Colonic mucosa (tissue), 4 donors: ENCODE measurements at regions not wholly inside any gene's neighbourhood (a gene's known extent, or its start where the extent isn't known, plus 50 kb on each side); places are given as distances from the start of the nearest gene placed in this dataset.
"Not testable (repeated sequence)": the region's sequence is repeated elsewhere in the genome, so short reads cannot be mapped to it uniquely, and the experiment has no call there.

Source experiments
- DNase-seq: peaks from one replicate; pipeline ENCODE4 v3.0.0-alpha.2; 2020
- H3K27ac ChIP-seq: fragments of 200-600 bp; one replicate; pipeline ENCODE4 v1.8.0; 2021
- H3K27me3 ChIP-seq: fragments of 200-600 bp; one replicate; pipeline ENCODE4 v1.8.0; 2021
- H3K36me3 ChIP-seq: fragments of 200-600 bp; one replicate; pipeline ENCODE4 v1.8.0; 2021
- H3K4me1 ChIP-seq: fragments of 200-600 bp; one replicate; pipeline ENCODE4 v1.8.0; 2021; ENCODE audit warnings: mild to moderate bottlenecking
- H3K4me3 ChIP-seq: fragments of 200-600 bp; one replicate; pipeline ENCODE4 v1.8.0; 2021
- H3K9ac ChIP-seq, 2 donors: one replicate each; pipeline ENCODE4 v1.7.0; 2013; ENCODE audit warnings: control low read depth in 2 of 2, low read depth in 2 of 2, low read length in 2 of 2
- H3K9me3 ChIP-seq: fragments of 200-600 bp; one replicate; pipeline ENCODE4 v1.8.0; 2021
- CTCF ChIP-seq: fragments of 200-600 bp; IDR thresholded peaks from one replicate; pipeline ENCODE4 v1.8.0; 2022; ENCODE audit warnings: antibody characterized with exemption, mild to moderate bottlenecking
- intact Hi-C: fragments of 100-400 bp; cut with DNase I; formaldehyde crosslinking; loops from one replicate; pipeline ENCODE4 v1.14.1; 2022
- donor health status: healthy.
- donor health status: DM: no; HTN: no; CAD: no.
- donor health status: DM: no; HTN: no; CAD: no.

- Histone ChIP-seq H3K36me3 (no peaks in the 10 kb centered on the region), H3K27me3 (no peaks in the 10 kb centered on the region), H3K27ac (no peak overlapping the region), H3K4me3 (no peak overlapping the region), H3K9ac (no peak overlapping the region), H3K4me1 (no peaks in the 10 kb centered on the region), H3K9me3 (no peaks in the 10 kb centered on the region)
- no peak for TF ChIP-seq CTCF
- DNase-seq: no peak
- intact Hi-C loops: no loop called here
Observed at GRCh38 chr15:81795899-81796298, 249.9 kb downstream of the MEX3B start.

GRCh38 chr15:81792646-81793045 lies 253.2 kb downstream of the MEX3B start:
- Histone ChIP-seq H3K4me1 (no peaks in the 10 kb centered on the region), H3K27me3 (no peaks in the 10 kb centered on the region), H3K36me3 (no peaks in the 10 kb centered on the region), H3K4me3 (no peak overlapping the region), H3K27ac (no peak overlapping the region), H3K9me3 (no peaks in the 10 kb centered on the region), H3K9ac (no peak overlapping the region)
- no peak for DNase-seq
- TF ChIP-seq CTCF: no peak
- intact Hi-C loops: no loop called here

GRCh38 chr15:81791322-81791721 lies 254.5 kb downstream of the MEX3B start:
- H3K9ac ChIP-seq, H3K27me3 ChIP-seq, H3K9me3 ChIP-seq, H3K4me1 ChIP-seq, intact Hi-C loops, DNase-seq, H3K4me3 ChIP-seq, H3K36me3 ChIP-seq, H3K27ac ChIP-seq: not testable (repeated sequence)

GRCh38 chr15:81789403-81789802 lies 256.4 kb downstream of the MEX3B start:
- no peak overlapping the region for H3K4me3 ChIP-seq
- no peak for DNase-seq
- intact Hi-C loops: no loop called here
- no peaks in the 10 kb centered on the region for H3K9me3 ChIP-seq
- H3K9ac ChIP-seq: no peak overlapping the region
- no peaks in the 10 kb centered on the region for H3K27me3 ChIP-seq
- no peaks in the 10 kb centered on the region for H3K36me3 ChIP-seq
- TF ChIP-seq CTCF: no peak
- no peaks in the 10 kb centered on the region for H3K4me1 ChIP-seq
- no peak overlapping the region for H3K27ac ChIP-seq

- no peak overlapping the region for H3K27ac ChIP-seq
- DNase-seq: no peak
- H3K9me3 ChIP-seq: no peaks in the 10 kb centered on the region
- intact Hi-C loops: no loop called here
- no peaks in the 10 kb centered on the region for H3K36me3 ChIP-seq
- no peaks in the 10 kb centered on the region for H3K4me1 ChIP-seq
- H3K4me3 ChIP-seq: no peak overlapping the region
- no peak overlapping the region for H3K9ac ChIP-seq
- TF ChIP-seq CTCF: no peak
- no peaks in the 10 kb centered on the region for H3K27me3 ChIP-seq
Observed at GRCh38 chr15:81786776-81787175, 259.0 kb downstream of the MEX3B start.

GRCh38 chr15:81785679-81786078 lies 260.1 kb downstream of the MEX3B start:
- no peak for DNase-seq
- Histone ChIP-seq H3K4me3 (no peak overlapping the region), H3K4me1 (no peaks in the 10 kb centered on the region), H3K27me3 (no peaks in the 10 kb centered on the region), H3K9ac (no peak overlapping the region), H3K27ac (no peak overlapping the region), H3K9me3 (no peaks in the 10 kb centered on the region), H3K36me3 (no peaks in the 10 kb centered on the region)
- intact Hi-C loops: no loop called here
- no peak for TF ChIP-seq CTCF
